Glutamatergic neuron (in vitro differentiated cells): ENCODE measurements at regions not wholly inside any gene's neighbourhood (a gene's known extent, or its start where the extent isn't known, plus 50 kb on each side); places are given as distances from the start of the nearest gene placed in this dataset.
A peak's percentile ranks its signal among the peaks of the same experiment; 100 is the strongest.

Source experiments
- DNase-seq: peaks from one replicate; pipeline ENCODE4 v3.0.0; 2022
- H3K27ac Mint-ChIP-seq: one replicate; pipeline ENCODE4 v1.8.0; 2020; ENCODE audit warnings: mild to moderate bottlenecking, mixed read lengths, inconsistent platforms; ENCODE audit not compliant: unreplicated experiment
- H3K27me3 Mint-ChIP-seq: one replicate; pipeline ENCODE4 v1.8.0; 2020; ENCODE audit warnings: mild to moderate bottlenecking, moderate library complexity, mixed read lengths, inconsistent platforms; ENCODE audit not compliant: unreplicated experiment
- H3K36me3 Mint-ChIP-seq: one replicate; pipeline ENCODE4 v1.8.0; 2020; ENCODE audit warnings: mild to moderate bottlenecking, mixed read lengths, inconsistent platforms; ENCODE audit not compliant: unreplicated experiment
- H3K4me1 Mint-ChIP-seq: one replicate; pipeline ENCODE4 v1.8.0; 2020; ENCODE audit warnings: mild to moderate bottlenecking, low read depth, mixed read lengths, inconsistent platforms; ENCODE audit not compliant: unreplicated experiment
- H3K4me3 Mint-ChIP-seq: one replicate; pipeline ENCODE4 v1.8.0; 2020; ENCODE audit warnings: mild to moderate bottlenecking, mixed read lengths, inconsistent platforms; ENCODE audit not compliant: unreplicated experiment
- H3K9me3 Mint-ChIP-seq: one replicate; pipeline ENCODE4 v1.8.0; 2020; ENCODE audit warnings: mild to moderate bottlenecking, moderate library complexity, mixed read lengths, inconsistent platforms; ENCODE audit not compliant: unreplicated experiment
- CTCF ChIP-seq: fragments of 200-600 bp; sonication (generic); IDR thresholded peaks from one replicate; pipeline ENCODE4 v1.5.0; 2021; ENCODE audit not compliant: partially characterized antibody, unreplicated experiment

DNA sequence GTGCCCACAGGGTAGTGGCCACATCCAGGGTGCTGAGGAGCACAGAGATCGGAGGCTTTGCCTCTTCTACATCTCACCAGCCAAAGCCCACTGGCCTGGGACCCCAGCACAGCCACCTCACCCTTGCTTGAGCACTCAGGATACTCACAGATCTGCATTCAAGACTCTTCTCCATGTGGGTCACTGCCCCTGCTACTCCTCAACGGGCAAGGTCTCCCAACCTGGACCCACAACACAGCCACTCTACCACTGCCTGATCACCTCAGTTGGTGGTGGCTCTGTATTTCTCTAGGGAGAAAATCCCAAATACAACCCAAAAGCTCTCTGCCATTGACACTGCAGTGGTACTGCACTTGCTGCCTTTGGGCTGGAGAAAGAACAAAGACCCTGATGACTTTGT is 190.3 kb upstream of the KLHL4 start:
- no peaks in the 10 kb centered on the region for H3K36me3 Mint-ChIP-seq
- H3K9me3 Mint-ChIP-seq, result no peaks in the 10 kb centered on the region
- TF ChIP-seq CTCF, result no peak
- no peaks in the 10 kb centered on the region for H3K27me3 Mint-ChIP-seq
- no peak for DNase-seq
- H3K4me3 Mint-ChIP-seq, result no peak overlapping the region
- no peaks in the 10 kb centered on the region for H3K4me1 Mint-ChIP-seq
- no peak overlapping the region for H3K27ac Mint-ChIP-seq

GRCh38 chrX:87337267-87337666 is 180.3 kb upstream of the KLHL4 start:
- TF ChIP-seq CTCF, result no peak
- no peaks in the 10 kb centered on the region for H3K36me3 Mint-ChIP-seq
- no peak overlapping the region for H3K27ac Mint-ChIP-seq
- DNase-seq, result no peak
- H3K4me1 Mint-ChIP-seq, result no peaks in the 10 kb centered on the region
- H3K9me3 Mint-ChIP-seq, result no peaks in the 10 kb centered on the region
- no peak overlapping the region for H3K4me3 Mint-ChIP-seq
- H3K27me3 Mint-ChIP-seq, result no peaks in the 10 kb centered on the region

DNA sequence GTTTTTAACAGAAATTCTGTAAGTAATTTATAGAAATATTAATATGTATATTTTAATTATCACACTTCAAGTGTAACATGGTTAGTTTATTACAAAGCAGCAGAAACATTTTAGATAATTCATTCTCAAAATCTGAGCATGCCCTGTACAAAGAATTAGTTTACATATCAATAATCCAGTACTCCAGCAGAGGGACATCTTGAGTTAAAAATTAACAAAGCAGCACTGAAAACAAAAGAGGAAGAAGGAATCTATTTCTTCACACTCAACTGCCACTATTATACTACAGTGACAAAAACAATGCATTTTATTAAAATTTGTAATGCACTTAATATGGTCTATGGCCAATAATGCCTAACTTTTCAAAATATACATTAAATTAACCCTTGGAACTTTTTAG is 179.1 kb upstream of the KLHL4 start:
- no peaks in the 10 kb centered on the region for H3K9me3 Mint-ChIP-seq
- no peak overlapping the region for H3K4me3 Mint-ChIP-seq
- no peaks in the 10 kb centered on the region for H3K36me3 Mint-ChIP-seq
- no peaks in the 10 kb centered on the region for H3K4me1 Mint-ChIP-seq
- no peak overlapping the region for H3K27ac Mint-ChIP-seq
- no peak for DNase-seq
- no peaks in the 10 kb centered on the region for H3K27me3 Mint-ChIP-seq
- peak; percentile 52 for TF ChIP-seq CTCF

DNA sequence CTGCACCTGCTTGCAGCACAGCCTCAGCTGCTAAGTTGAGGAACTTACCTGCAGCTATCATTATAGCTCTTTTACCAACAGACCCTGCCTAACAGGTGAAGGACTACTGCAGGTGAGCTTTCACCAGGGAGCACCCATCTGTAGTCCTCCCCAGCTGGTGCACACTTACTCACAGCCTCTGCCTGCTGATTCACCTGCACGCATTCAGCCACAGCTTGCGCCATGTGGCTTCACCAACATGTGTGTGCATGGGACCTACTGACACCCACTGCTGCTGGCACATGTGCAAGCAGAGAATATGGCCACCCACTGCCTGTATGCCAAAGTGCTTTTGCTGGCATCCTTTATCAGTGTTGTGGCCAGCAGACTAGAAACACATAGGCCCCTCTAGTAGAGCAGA is 146.7 kb upstream of the KLHL4 start:
- H3K27ac Mint-ChIP-seq, result no peak overlapping the region
- no peaks in the 10 kb centered on the region for H3K4me1 Mint-ChIP-seq
- no peaks in the 10 kb centered on the region for H3K27me3 Mint-ChIP-seq
- no peaks in the 10 kb centered on the region for H3K9me3 Mint-ChIP-seq
- no peak overlapping the region for H3K4me3 Mint-ChIP-seq
- no peak for TF ChIP-seq CTCF
- no peaks in the 10 kb centered on the region for H3K36me3 Mint-ChIP-seq
- no peak for DNase-seq

- DNase-seq, result no peak
- no peaks in the 10 kb centered on the region for H3K27me3 Mint-ChIP-seq
- no peaks in the 10 kb centered on the region for H3K9me3 Mint-ChIP-seq
- no peak overlapping the region for H3K4me3 Mint-ChIP-seq
- TF ChIP-seq CTCF, result no peak
- H3K4me1 Mint-ChIP-seq, result no peaks in the 10 kb centered on the region
- no peak overlapping the region for H3K27ac Mint-ChIP-seq
- H3K36me3 Mint-ChIP-seq, result no peaks in the 10 kb centered on the region
Observed at GRCh38 chrX:87374324-87374723, 143.3 kb upstream of the KLHL4 start.
